ENCODE measurements at regions not wholly inside any gene's neighbourhood (a gene's known extent, or its start where the extent isn't known, plus 50 kb on each side); places are given as distances from the start of the nearest gene placed in this dataset.

GRCh38 chr5:85345818-85346217 lies 961.1 kb upstream of the EDIL3 start:
- TF ChIP-seq CTCF (conservative IDR thresholded peaks at IDR 0.05): no peak
- no peak for TF ChIP-seq EZH2 (IDR thresholded peaks at IDR 0.05; ENCODE audit: low read depth)
